Psoas muscle (tissue), 7 donors: ENCODE measurements at regions not wholly inside any gene's neighbourhood (a gene's known extent, or its start where the extent isn't known, plus 50 kb on each side); places are given as distances from the start of the nearest gene placed in this dataset.

ENCODE experiments used
- ATAC-seq, 4 donors: fragments of 200-7000 bp; cut with Tn5 transposase; one replicate each; pipeline ENCODE4 v1.9.1; 2020; ENCODE audit warnings: moderate library complexity in 3 of 4, mild to moderate bottlenecking in 2 of 4
- DNase-seq, 2 donors: peaks; one replicate each; pipeline ENCODE4 v3.0.0-alpha.2; 2020
- H3K27ac ChIP-seq: fragments of 200-600 bp; one replicate; pipeline ENCODE4 v1.8.0; 2022
- H3K27me3 ChIP-seq, 3 donors: fragments of 200-600 bp in 1 of 3; one replicate each; pipeline versions ENCODE4 v1.6.1 to v1.8.0; 2013 to 2022; ENCODE audit warnings: low read length in 2 of 3, mild to moderate bottlenecking in 2 of 3, moderate library complexity in 1 of 3; ENCODE audit not compliant: insufficient read depth in 3 of 3
- H3K36me3 ChIP-seq, 2 donors: fragments of 200-600 bp in 1 of 2; one replicate each; pipeline versions ENCODE4 v1.6.1 to v1.8.0; 2013 to 2022; ENCODE audit warnings: low read depth in 1 of 2, mild to moderate bottlenecking in 1 of 2, moderate library complexity in 1 of 2; ENCODE audit not compliant: insufficient read depth in 1 of 2
- H3K4me1 ChIP-seq: fragments of 200-600 bp; one replicate; pipeline ENCODE4 v1.8.0; 2022
- H3K4me3 ChIP-seq: fragments of 200-600 bp; one replicate; pipeline ENCODE4 v1.8.0; 2022; ENCODE audit warnings: mild to moderate bottlenecking
- H3K9me3 ChIP-seq: fragments of 200-600 bp; one replicate; pipeline ENCODE4 v1.8.0; 2022
- CTCF ChIP-seq: fragments of 200-600 bp; IDR thresholded peaks from one replicate; pipeline ENCODE4 v1.8.0; 2022; ENCODE audit warnings: antibody characterized with exemption
- WGBS, 3 donors: extraction: QIAGEN DNeasy Blood & Tissue Kit; methylation state at CpG; one replicate each; pipeline versions ENCODE4 v1.1.6 to v1.1.7; 2013; 5-methylcytosine and 5-hydroxymethylcytosine counted together
- intact Hi-C, 2 donors: fragments of 100-400 bp; cut with DNase I; formaldehyde crosslinking; loops; one replicate each; pipeline versions ENCODE4 v1.11.0 to v1.14.2; 2022
- donor health status: healthy with polysubstance abuse.
- donor health status: DM: no; HTN: no; CAD: no; lungs with moderate emphysema.
- donor health status: Bipolar disorder and iron deficiency.
- donor health status: healthy.
- donor health status: DM: yes; HTN: yes; CAD: no.
- donor health status: DM: no; HTN: no; CAD: no.
- donor health status: DM: yes; HTN: yes; CAD: no.

DNA sequence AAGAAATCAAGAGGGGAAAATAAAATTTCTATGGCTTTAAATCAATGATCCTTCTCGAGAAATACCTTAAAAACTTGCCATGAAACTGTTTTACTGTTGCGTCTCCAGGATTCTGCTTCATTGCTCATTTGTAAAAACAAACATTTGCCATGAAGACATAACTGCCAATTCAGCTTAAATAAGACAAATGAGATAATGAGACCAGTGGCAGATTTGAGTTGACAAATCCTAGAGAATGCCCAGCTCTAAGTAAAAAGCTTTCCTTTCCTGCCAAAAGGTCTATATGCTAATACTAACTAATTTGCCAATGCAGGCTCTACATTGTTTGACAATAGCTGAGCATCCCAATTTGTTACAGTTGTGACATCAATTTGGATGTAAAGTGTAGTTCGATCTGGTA, 400.5 kb upstream of the PCDH9 start:
- Histone ChIP-seq H3K27me3 (no peaks in the 10 kb centered on the region), H3K4me3 (no peak overlapping the region), H3K36me3 (no peaks in the 10 kb centered on the region), H3K9me3 (no peaks in the 10 kb centered on the region), H3K27ac (no peak overlapping the region), H3K4me1 (no peaks in the 10 kb centered on the region)
- DNase-seq (no peak), ATAC-seq (no peak)
- 68 to 71% (median 70%) methylated on average over 3 of the region's 3 CpGs for WGBS, 3 donors
- no peak for TF ChIP-seq CTCF
- intact Hi-C loops, result no loop called here

GRCh38 chr13:67623630-67624029, 393.5 kb upstream of the PCDH9 start:
- 89 to 94% (median 92%) methylated on average over 2 of the region's 2 CpGs for WGBS, 3 donors
- ATAC-seq, result no peak
- no peak for TF ChIP-seq CTCF

GRCh38 chr13:67620665-67621064, 390.5 kb upstream of the PCDH9 start:
- no peak for TF ChIP-seq CTCF
- intact Hi-C loops, result no loop called here
- Histone ChIP-seq H3K36me3 (no peaks in the 10 kb centered on the region), H3K27ac (no peak overlapping the region), H3K4me1 (no peaks in the 10 kb centered on the region), H3K4me3 (no peak overlapping the region), H3K9me3 (no peaks in the 10 kb centered on the region), H3K27me3 (peaks cover 0 to 4% (median 0%) of the 10 kb centered on the region in 3 donors)
- DNase-seq (no peak), ATAC-seq (no peak)
- 62 to 64% (median 62%) methylated on average over 3 of the region's 3 CpGs for whole genome bisulfite sequencing, 3 donors

More at GRCh38 chr13:67623630-67624029, 393.5 kb upstream of the PCDH9 start:
- no peak for DNase-seq
- no peak overlapping the region for H3K27ac ChIP-seq
- H3K4me3 ChIP-seq, result no peak overlapping the region
- no peaks in the 10 kb centered on the region for H3K4me1 ChIP-seq
- H3K36me3 ChIP-seq, result no peaks in the 10 kb centered on the region
- intact Hi-C loops, result no loop called here
- peaks cover 0 to 4% (median 0%) of the 10 kb centered on the region in 3 donors for H3K27me3 ChIP-seq
- H3K9me3 ChIP-seq, result no peaks in the 10 kb centered on the region

- intact Hi-C loops, result no loop called here
- no peaks in the 10 kb centered on the region for H3K4me1 ChIP-seq
- DNase-seq (no peak), ATAC-seq (no peak)
- peaks cover 0 to 4% (median 0%) of the 10 kb centered on the region in 3 donors for H3K27me3 ChIP-seq
- H3K9me3 ChIP-seq, result no peaks in the 10 kb centered on the region
- no peak overlapping the region for H3K27ac ChIP-seq
- no peaks in the 10 kb centered on the region for H3K36me3 ChIP-seq
- no peak overlapping the region for H3K4me3 ChIP-seq
- WGBS, 3 donors, result 69 to 78% (median 71%) methylated on average over 2 of the region's 2 CpGs
- TF ChIP-seq CTCF, result no peak
These were observed 389.9 kb upstream of the PCDH9 start for GRCh38 chr13:67619995-67620380.

GRCh38 chr13:67619351-67619994, 389.3 kb upstream of the PCDH9 start:
- no peaks in the 10 kb centered on the region for H3K4me1 ChIP-seq
- H3K9me3 ChIP-seq, result no peaks in the 10 kb centered on the region
- H3K4me3 ChIP-seq, result no peak overlapping the region
- TF ChIP-seq CTCF, result no peak
- intact Hi-C loops, result no loop called here
- DNase-seq (no peak), ATAC-seq (no peak)
- peaks cover 0 to 4% (median 0%) of the 10 kb centered on the region in 3 donors for H3K27me3 ChIP-seq
- H3K36me3 ChIP-seq, result no peaks in the 10 kb centered on the region
- no peak overlapping the region for H3K27ac ChIP-seq
